ENCODE measurements at regions not wholly inside any gene's neighbourhood (a gene's known extent, or its start where the extent isn't known, plus 50 kb on each side); places are given as distances from the start of the nearest gene placed in this dataset.

DNA sequence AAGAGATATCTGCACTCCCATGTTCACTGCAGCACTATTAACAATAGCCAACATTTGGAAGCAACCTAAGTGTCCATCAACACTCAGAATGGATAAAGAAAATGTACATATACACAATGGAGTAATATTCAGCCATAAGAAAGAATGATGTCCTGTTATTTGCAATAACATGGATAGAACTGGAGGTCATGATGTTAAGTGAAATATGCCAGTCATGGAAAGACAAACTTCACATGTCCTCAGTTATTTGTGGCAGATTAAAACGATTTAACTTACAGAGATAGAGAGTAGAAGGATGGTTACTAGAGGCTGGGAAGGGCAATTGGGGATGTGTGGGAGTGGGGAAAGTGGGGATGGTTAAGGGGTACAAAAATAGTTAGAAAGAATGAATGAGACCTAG is 110.3 kb upstream of the PCSK5 start:
- no peak for TF ChIP-seq EZH2 (IDR thresholded peaks at IDR 0.05; ENCODE audit: borderline replicate concordance, low read depth, low read length, severe bottlenecking)
- TF ChIP-seq POLR2A (IDR thresholded peaks at IDR 0.05; ENCODE audit: low read depth, low read length), result no peak
- TF ChIP-seq FOS (IDR thresholded peaks at IDR 0.05; ENCODE audit: borderline replicate concordance, insufficient read depth, low read length), result no peak
- no peak for TF ChIP-seq POLR2AphosphoS5 (IDR thresholded peaks at IDR 0.05; ENCODE audit: insufficient read depth, low read depth, low read length)
- no peak for TF ChIP-seq GATA2 (IDR thresholded peaks at IDR 0.05; ENCODE audit: insufficient read depth, insufficient read length, low read depth, low read length)
- TF ChIP-seq JUN (IDR thresholded peaks at IDR 0.05; ENCODE audit: borderline replicate concordance, insufficient read depth, insufficient read length, low read depth), result no peak
- TF ChIP-seq, protein P1, sequence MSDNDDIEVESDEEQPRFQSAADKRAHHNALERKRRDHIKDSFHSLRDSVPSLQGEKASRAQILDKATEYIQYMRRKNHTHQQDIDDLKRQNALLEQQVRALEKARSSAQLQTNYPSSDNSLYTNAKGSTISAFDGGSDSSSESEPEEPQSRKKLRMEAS (IDR thresholded peaks at IDR 0.05; ENCODE audit: insufficient read depth, insufficient read length), result no peak
- no peak for TF ChIP-seq MYC (IDR thresholded peaks at IDR 0.05; ENCODE audit: low read depth, low read length)
- TF ChIP-seq, protein P2, sequence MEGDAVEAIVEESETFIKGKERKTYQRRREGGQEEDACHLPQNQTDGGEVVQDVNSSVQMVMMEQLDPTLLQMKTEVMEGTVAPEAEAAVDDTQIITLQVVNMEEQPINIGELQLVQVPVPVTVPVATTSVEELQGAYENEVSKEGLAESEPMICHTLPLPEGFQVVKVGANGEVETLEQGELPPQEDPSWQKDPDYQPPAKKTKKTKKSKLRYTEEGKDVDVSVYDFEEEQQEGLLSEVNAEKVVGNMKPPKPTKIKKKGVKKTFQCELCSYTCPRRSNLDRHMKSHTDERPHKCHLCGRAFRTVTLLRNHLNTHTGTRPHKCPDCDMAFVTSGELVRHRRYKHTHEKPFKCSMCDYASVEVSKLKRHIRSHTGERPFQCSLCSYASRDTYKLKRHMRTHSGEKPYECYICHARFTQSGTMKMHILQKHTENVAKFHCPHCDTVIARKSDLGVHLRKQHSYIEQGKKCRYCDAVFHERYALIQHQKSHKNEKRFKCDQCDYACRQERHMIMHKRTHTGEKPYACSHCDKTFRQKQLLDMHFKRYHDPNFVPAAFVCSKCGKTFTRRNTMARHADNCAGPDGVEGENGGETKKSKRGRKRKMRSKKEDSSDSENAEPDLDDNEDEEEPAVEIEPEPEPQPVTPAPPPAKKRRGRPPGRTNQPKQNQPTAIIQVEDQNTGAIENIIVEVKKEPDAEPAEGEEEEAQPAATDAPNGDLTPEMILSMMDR (IDR thresholded peaks at IDR 0.05; ENCODE audit: extremely low read depth in 1 of 2, insufficient read depth in 1 of 2, low read depth in 1 of 2, low read length in 2 of 2), result no peak

More for the DNA sequence above, 110.3 kb upstream of the PCSK5 start:
- no TSS peak for BruUV-seq (replicated peaks)
- Histone ChIP-seq H3K27me3 (ENCODE audit: control insufficient read depth in 2 of 2, insufficient read depth in 2 of 2, low read length in 2 of 2) (no peaks in the 10 kb centered on the region), H3K4me2 (ENCODE audit: insufficient read depth, low read length) (no peak overlapping the region), H3K4me3 (replicated peaks in 1 of 3; ENCODE audit: insufficient read depth in 1 of 3, low read depth in 1 of 3, low read length in 3 of 3) (no peak overlapping the region), H2AFZ (ENCODE audit: low read depth, low read length) (no peak overlapping the region), H4K20me1 (replicated peaks; ENCODE audit: control insufficient read depth, extremely low read depth, insufficient read depth, low read length) (no peaks in the 10 kb centered on the region), H3K36me3 (ENCODE audit: control insufficient read depth in 2 of 2, extremely low read depth in 1 of 2, insufficient read depth in 2 of 2, low read length in 2 of 2) (no peaks in the 10 kb centered on the region), H3K9ac (replicated peaks; ENCODE audit: extremely low read depth, insufficient read depth, low read length) (no peak overlapping the region), H3K9me3 (replicated peaks; ENCODE audit: control insufficient read depth, insufficient read depth, low read length) (no peaks in the 10 kb centered on the region), H3K4me1 (ENCODE audit: control insufficient read depth, extremely low read depth, insufficient read depth, low read length) (no peaks in the 10 kb centered on the region), H3K27ac (ENCODE audit: insufficient read depth, low read depth, low read length) (no peak overlapping the region), H3K9me1 (replicated peaks; ENCODE audit: control insufficient read depth, extremely low read depth, insufficient read depth, low read length) (no peaks in the 10 kb centered on the region), H3K79me2 (ENCODE audit: control insufficient read depth, insufficient read depth, low read length) (no peaks in the 10 kb centered on the region)
- FAIRE-seq, result no peak
- intact Hi-C loops (cut with micrococcal nuclease) (no loop called here), dilution Hi-C loops (cut with MboI; ENCODE audit: extremely low pct_ligation_motif_present, low sequenced_read_pairs) (no loop called here)
- no peak for DNase-seq (ENCODE audit: low read depth, low spot score)
- ChIA-PET POLR2A (no interaction called here), CTCF (no interaction called here)
